OCI-LY1 (cell line): ENCODE measurements at regions not wholly inside any gene's neighbourhood (a gene's known extent, or its start where the extent isn't known, plus 50 kb on each side); places are given as distances from the start of the nearest gene placed in this dataset.

Experiments used
- H2AFZ ChIP-seq: fragments of 200-600 bp; sonication (generic), shearing (Covaris generic); 2 replicates; pipeline ENCODE4 v1.6.0; 2014; ENCODE audit warnings: antibody characterized with exemption, mild to moderate bottlenecking, low read length
- H3F3A ChIP-seq: fragments of 200-600 bp; sonication (generic), shearing (Covaris generic); 2 replicates; pipeline ENCODE4 v1.6.0; 2014; ENCODE audit warnings: mild to moderate bottlenecking, antibody characterized with exemption, low read length, moderate library complexity; ENCODE audit not compliant: insufficient read depth
- H3K27ac ChIP-seq: fragments of 200-600 bp; sonication (generic); 2 replicates; pipeline ENCODE4 v1.5.1; 2014; ENCODE audit warnings: low read length, mixed run types, mild to moderate bottlenecking, low read depth; ENCODE audit not compliant: poor library complexity, severe bottlenecking
- H3K27me3 ChIP-seq: fragments of 200-600 bp; sonication (generic); 2 replicates; pipeline ENCODE4 v1.6.0; 2014; ENCODE audit warnings: antibody characterized with exemption, mild to moderate bottlenecking, low read length, moderate library complexity; ENCODE audit not compliant: insufficient read depth
- H3K36me3 ChIP-seq: fragments of 200-600 bp; sonication (generic); 2 replicates; pipeline ENCODE4 v1.6.1; 2014; ENCODE audit warnings: mild to moderate bottlenecking, antibody characterized with exemption, low read length, moderate library complexity, mixed read lengths; ENCODE audit not compliant: insufficient read depth
- H3K4me1 ChIP-seq: fragments of 200-600 bp; sonication (generic); 2 replicates; pipeline ENCODE4 v1.5.1; 2014; ENCODE audit warnings: mild to moderate bottlenecking, low read length, moderate library complexity; ENCODE audit not compliant: insufficient read depth, severe bottlenecking
- H3K4me2 ChIP-seq: fragments of 200-600 bp; sonication (generic), shearing (Covaris generic); 2 replicates; pipeline ENCODE4 v1.6.1; 2014; ENCODE audit warnings: low read length
- H3K4me3 ChIP-seq: fragments of 200-600 bp; sonication (generic); 2 replicates; pipeline ENCODE4 v1.5.1; 2014; ENCODE audit warnings: low read length, low read depth, mild to moderate bottlenecking, mixed read lengths; ENCODE audit not compliant: poor library complexity, severe bottlenecking
- H3K79me2 ChIP-seq: fragments of 200-600 bp; shearing (Covaris generic); 2 replicates; pipeline ENCODE4 v1.6.1; 2016; ENCODE audit warnings: mixed run types, low read length, mixed read lengths; ENCODE audit not compliant: insufficient read depth
- H3K9ac ChIP-seq: fragments of 200-600 bp; sonication (generic), shearing (Covaris generic); 2 replicates; pipeline ENCODE4 v1.6.1; 2014; ENCODE audit warnings: mild to moderate bottlenecking, low read length, mixed read lengths
- H3K9me2 ChIP-seq: fragments of 200-600 bp; sonication (generic), shearing (Covaris generic); 2 replicates; pipeline ENCODE4 v1.6.1; 2014; ENCODE audit warnings: low read depth, mild to moderate bottlenecking, low read length, mixed read lengths
- H3K9me3 ChIP-seq: fragments of 200-600 bp; shearing (Covaris generic); 2 replicates; pipeline ENCODE4 v1.6.1; 2014; ENCODE audit warnings: low read length, mixed read lengths
- H4K20me1 ChIP-seq: fragments of 200-600 bp; sonication (generic), shearing (Covaris generic); 2 replicates; pipeline ENCODE4 v1.6.0; 2016; ENCODE audit warnings: mild to moderate bottlenecking, low read length; ENCODE audit not compliant: insufficient read depth
- CTCF ChIP-seq: fragments of 200-600 bp; sonication (generic), shearing (Covaris generic); IDR thresholded peaks from 2 replicates; pipeline ENCODE4 v1.5.1; 2017; ENCODE audit warnings: mild to moderate bottlenecking, antibody characterized with exemption, low read length, moderate library complexity, mixed read lengths
- EZH2 ChIP-seq: fragments of 200-600 bp; sonication (generic), shearing (Covaris generic); IDR thresholded peaks from 2 replicates; pipeline ENCODE4 v1.8.0; 2017; ENCODE audit warnings: borderline replicate concordance, mixed run types, mild to moderate bottlenecking, antibody characterized with exemption, low read length, moderate library complexity, mixed read lengths

DNA sequence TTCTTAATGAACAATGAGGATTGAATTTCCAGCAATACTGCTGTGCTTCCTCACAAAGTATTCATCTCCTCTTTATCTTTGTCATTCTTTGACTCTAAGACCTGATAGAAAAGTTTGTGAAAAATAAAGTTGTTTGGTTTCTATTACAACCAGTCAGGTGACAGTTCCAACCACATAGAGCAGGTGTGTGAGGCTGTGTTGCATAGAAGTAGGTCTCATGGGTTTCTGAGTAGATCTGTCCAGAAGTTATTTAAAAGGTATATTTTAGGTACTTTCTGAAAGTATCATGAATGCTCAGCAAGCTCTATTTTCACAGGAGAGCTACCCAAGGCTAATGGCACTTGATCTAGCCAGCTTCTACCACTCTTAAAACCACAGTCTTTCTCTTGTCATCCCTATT is 637.0 kb downstream of the DNAH5 start:
- Histone ChIP-seq H3K27me3 (no peaks in the 10 kb centered on the region), H3K79me2 (no peaks in the 10 kb centered on the region), H3K36me3 (no peaks in the 10 kb centered on the region), H3K9me3 (no peaks in the 10 kb centered on the region), H3K4me1 (no peaks in the 10 kb centered on the region), H2AFZ (no peak overlapping the region), H3K4me2 (no peak overlapping the region), H3K9me2 (no peaks in the 10 kb centered on the region), H3K4me3 (no peak overlapping the region), H4K20me1 (no peaks in the 10 kb centered on the region), H3K9ac (no peak overlapping the region), H3K27ac (no peak overlapping the region), H3F3A (no peaks in the 10 kb centered on the region)
- TF ChIP-seq CTCF: no peak
- TF ChIP-seq EZH2: no peak

DNA sequence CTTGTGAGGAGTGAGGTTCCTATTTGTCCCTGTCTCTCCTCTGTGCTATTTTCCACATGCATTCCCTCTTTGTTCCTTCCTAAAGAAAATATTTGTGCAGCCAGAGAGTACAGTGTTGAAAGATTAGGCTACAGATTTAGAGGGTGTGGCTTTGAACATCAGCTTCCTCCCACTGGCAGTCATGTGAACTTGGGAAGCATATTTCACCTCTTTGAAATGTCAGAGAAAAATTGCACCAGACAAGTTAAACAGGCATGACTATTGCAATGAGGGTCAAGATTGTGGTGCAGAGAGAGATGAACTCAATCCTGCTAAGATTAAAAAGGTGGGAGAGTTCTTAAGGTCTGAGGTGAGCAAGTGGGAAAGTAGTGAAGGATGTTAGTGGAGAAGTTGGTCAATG is 641.0 kb downstream of the DNAH5 start:
- Histone ChIP-seq H3K27me3 (no peaks in the 10 kb centered on the region), H3F3A (no peaks in the 10 kb centered on the region), H3K36me3 (no peaks in the 10 kb centered on the region), H3K4me1 (no peaks in the 10 kb centered on the region), H3K4me2 (no peak overlapping the region), H3K9ac (no peak overlapping the region), H3K9me2 (no peaks in the 10 kb centered on the region), H3K79me2 (no peaks in the 10 kb centered on the region), H3K9me3 (no peaks in the 10 kb centered on the region), H3K4me3 (no peak overlapping the region), H2AFZ (no peak overlapping the region), H3K27ac (no peak overlapping the region), H4K20me1 (no peaks in the 10 kb centered on the region)
- TF ChIP-seq EZH2 (no peak), CTCF (no peak)

- Histone ChIP-seq H3K9ac (no peak overlapping the region), H3K9me3 (no peaks in the 10 kb centered on the region), H3K9me2 (no peaks in the 10 kb centered on the region), H3K4me1 (no peaks in the 10 kb centered on the region), H3K4me3 (no peak overlapping the region), H3K36me3 (no peaks in the 10 kb centered on the region), H2AFZ (no peak overlapping the region), H3F3A (no peaks in the 10 kb centered on the region), H4K20me1 (no peaks in the 10 kb centered on the region), H3K4me2 (no peak overlapping the region), H3K79me2 (no peaks in the 10 kb centered on the region), H3K27ac (no peak overlapping the region), H3K27me3 (no peaks in the 10 kb centered on the region)
- no peak for TF ChIP-seq CTCF
These were observed 665.7 kb downstream of the DNAH5 start for GRCh38 chr5:13278811-13279210.
